PC-3 (cell line): ENCODE measurements at regions not wholly inside any gene's neighbourhood (a gene's known extent, or its start where the extent isn't known, plus 50 kb on each side); places are given as distances from the start of the nearest gene placed in this dataset.

ENCODE experiments used
- ATAC-seq: fragments of 200-7000 bp; cut with Tn5 transposase; 2 replicates; pipeline ENCODE4 v1.9.1; 2020; ENCODE audit warnings: mild to moderate bottlenecking, moderate library complexity
- BruUV-seq: library from RNA; stranded (reverse); fragments of 400-500 nt; replicated peaks from 2 replicates; lab custom pipeline; 2021; lab: Mats Ljungman, UMichigan
- CTCF ChIA-PET: fragments of 300-600 bp; sonication (Branson Sonifier 250); formaldehyde crosslinking; loops from one replicate; lab custom pipeline; 2022; ENCODE audit warnings: antibody characterized with exemption; lab: Charles Lee
- POLR2A ChIA-PET: fragments of 300-600 bp; sonication (Branson Sonifier 250); formaldehyde crosslinking; loops from one replicate; lab custom pipeline; 2022; ENCODE audit warnings: antibody characterized with exemption; ENCODE audit not compliant: unreplicated experiment; lab: Charles Lee
- DNase-seq: peaks from one replicate; pipeline ENCODE4 v3.0.0-alpha.2; 2015
- H2AFZ ChIP-seq: fragments of 300-600 bp; sonication (generic); 2 replicates; pipeline ENCODE4 v1.6.0; 2016; ENCODE audit warnings: antibody characterized with exemption, low read length
- H3F3A ChIP-seq: fragments of 300-600 bp; sonication (generic); one replicate; pipeline ENCODE4 v1.6.0; 2017; ENCODE audit warnings: antibody characterized with exemption, low read length, control low read depth, mild to moderate bottlenecking; ENCODE audit not compliant: unreplicated experiment
- H3K27ac ChIP-seq: fragments of 300-600 bp; sonication (generic); 2 replicates; pipeline ENCODE4 v1.5.1; 2016; ENCODE audit warnings: mild to moderate bottlenecking, low read length
- H3K27me3 ChIP-seq: fragments of 300-600 bp; sonication (generic); 2 replicates; pipeline ENCODE4 v1.6.1; 2016; ENCODE audit warnings: low read length, mixed read lengths
- H3K36me3 ChIP-seq: fragments of 300-600 bp; sonication (generic); 2 replicates; pipeline ENCODE4 v1.6.1; 2016; ENCODE audit warnings: low read depth, mixed run types, low read length, mixed read lengths
- H3K4me1 ChIP-seq: fragments of 300-600 bp; sonication (generic); 2 replicates; pipeline ENCODE4 v1.5.1; 2016; ENCODE audit warnings: low read length; ENCODE audit not compliant: insufficient read depth
- H3K4me2 ChIP-seq: fragments of 300-600 bp; sonication (generic); 2 replicates; pipeline ENCODE4 v1.6.0; 2016; ENCODE audit warnings: low read length
- H3K4me3 ChIP-seq: fragments of 300-600 bp; sonication (generic); 2 replicates; pipeline ENCODE4 v1.5.1; 2016; ENCODE audit warnings: mild to moderate bottlenecking, low read length, mixed read lengths
- H3K79me2 ChIP-seq: fragments of 300-600 bp; sonication (generic); 2 replicates; pipeline ENCODE4 v1.6.1; 2017; ENCODE audit warnings: low read length, mixed read lengths
- H3K9ac ChIP-seq: fragments of 300-600 bp; sonication (generic); 2 replicates; pipeline ENCODE4 v1.6.0; 2016; ENCODE audit warnings: mild to moderate bottlenecking, low read length
- H3K9me2 ChIP-seq: fragments of 300-600 bp; sonication (generic); replicated peaks from 2 replicates; pipeline ENCODE4 v1.6.1; 2016; ENCODE audit warnings: mixed run types, low read length, mixed read lengths
- H3K9me3 ChIP-seq: fragments of 300-600 bp; sonication (generic); 2 replicates; pipeline ENCODE4 v1.6.1; 2016; ENCODE audit warnings: low read length, mixed read lengths
- H4K20me1 ChIP-seq: fragments of 300-600 bp; sonication (generic); 2 replicates; pipeline ENCODE4 v1.6.1; 2016; ENCODE audit warnings: low read length, mixed read lengths
- CTCF ChIP-seq: fragments of 300-600 bp; sonication (generic); conservative IDR thresholded peaks from 2 replicates; pipeline ENCODE4 v1.5.1; 2017; ENCODE audit warnings: antibody characterized with exemption, low read depth, mild to moderate bottlenecking, low read length
- EZH2 ChIP-seq: fragments of 300-600 bp; sonication (generic); IDR thresholded peaks from one replicate; pipeline ENCODE4 v1.6.1; 2017; ENCODE audit warnings: antibody characterized with exemption, mild to moderate bottlenecking, low read length; ENCODE audit not compliant: unreplicated experiment
- EZH2phosphoT487 ChIP-seq: fragments of 300-600 bp; sonication (generic); IDR thresholded peaks from 2 replicates; pipeline ENCODE4 v1.6.1; 2018; ENCODE audit warnings: mild to moderate bottlenecking, antibody characterized with exemption, low read length, borderline replicate concordance
- intact Hi-C: fragments of 100-400 bp; cut with micrococcal nuclease; formaldehyde crosslinking; loops from 2 replicates; pipeline ENCODE4 v1.9.0; 2023

- no TSS peak for BruUV-seq
- no peak for ATAC-seq
These were observed 96.4 kb upstream of the B3GAT1 start for GRCh38 chr11:134508219-134508990.

GRCh38 chr11:134506046-134506445, 94.0 kb upstream of the B3GAT1 start:
- BruUV-seq, result no TSS peak
- Histone ChIP-seq H4K20me1 (no peaks in the 10 kb centered on the region), H3K27ac (no peak overlapping the region), H3K4me1 (no peaks in the 10 kb centered on the region), H3K27me3 (peaks cover 17% of the 10 kb centered on the region), H3K36me3 (no peaks in the 10 kb centered on the region), H3K9me2 (no peaks in the 10 kb centered on the region), H3K4me3 (no peak overlapping the region), H3K9ac (no peak overlapping the region), H3F3A (no peaks in the 10 kb centered on the region), H3K79me2 (no peaks in the 10 kb centered on the region), H2AFZ (no peak overlapping the region), H3K9me3 (0 out of 2 replicates have a peak, but pooled peaks cover 13% of the 10 kb centered on the region), H3K4me2 (no peak overlapping the region)
- CTCF ChIA-PET, result no interaction called here
- DNase-seq (no peak), ATAC-seq (no peak)
- no peak for TF ChIP-seq EZH2phosphoT487
- TF ChIP-seq CTCF, result no peak
- TF ChIP-seq EZH2, result no peak
- POLR2A ChIA-PET, result no interaction called here
- intact Hi-C loops, result no loop called here

More at GRCh38 chr11:134508219-134508990, 96.4 kb upstream of the B3GAT1 start:
- H3K79me2 ChIP-seq, result no peaks in the 10 kb centered on the region
- H3K27me3 ChIP-seq, result peaks cover 37% of the 10 kb centered on the region
- no peaks in the 10 kb centered on the region for H4K20me1 ChIP-seq
- H3F3A ChIP-seq, result no peaks in the 10 kb centered on the region
- H3K4me1 ChIP-seq, result no peaks in the 10 kb centered on the region
- H3K4me3 ChIP-seq, result no peak overlapping the region
- no peaks in the 10 kb centered on the region for H3K9me2 ChIP-seq
- H3K9me3 ChIP-seq, result 0 out of 2 replicates have a peak, but pooled peaks cover 9% of the 10 kb centered on the region
- intact Hi-C loops, result no loop called here
- CTCF ChIA-PET, result no interaction called here
- no peak overlapping the region for H3K4me2 ChIP-seq
- DNase-seq, result no peak
- no peak overlapping the region for H3K27ac ChIP-seq
- no peak overlapping the region for H3K9ac ChIP-seq
- POLR2A ChIA-PET, result no interaction called here
- H3K36me3 ChIP-seq, result no peaks in the 10 kb centered on the region
- TF ChIP-seq EZH2phosphoT487 (no peak), EZH2 (no peak), CTCF (no peak)
- no peak overlapping the region for H2AFZ ChIP-seq

GRCh38 chr11:134505125-134505524, 93.1 kb upstream of the B3GAT1 start:
- POLR2A ChIA-PET, result no interaction called here
- no peak for ATAC-seq
- Histone ChIP-seq H3K27ac (no peak overlapping the region), H3K9ac (no peak overlapping the region), H3K4me2 (no peak overlapping the region), H3K9me2 (no peaks in the 10 kb centered on the region), H3K4me1 (no peaks in the 10 kb centered on the region), H3K4me3 (no peak overlapping the region), H4K20me1 (no peaks in the 10 kb centered on the region), H2AFZ (no peak overlapping the region), H3K36me3 (no peaks in the 10 kb centered on the region), H3K9me3 (0 out of 2 replicates have a peak, but pooled peaks cover 13% of the 10 kb centered on the region), H3K79me2 (no peaks in the 10 kb centered on the region), H3F3A (no peaks in the 10 kb centered on the region), H3K27me3 (peaks cover 17% of the 10 kb centered on the region)
- TF ChIP-seq EZH2phosphoT487 (no peak), EZH2 (no peak), CTCF (no peak)
- no TSS peak for BruUV-seq
- no peak for DNase-seq
- CTCF ChIA-PET, result no interaction called here
- intact Hi-C loops, result no loop called here
